ENCODE measurements at regions not wholly inside any gene's neighbourhood (a gene's known extent, or its start where the extent isn't known, plus 50 kb on each side); places are given as distances from the start of the nearest gene placed in this dataset.

- ChIA-PET CTCF (no interaction called here), POLR2A (no interaction called here)
- DNase-seq: no peak
- Mint-ChIP-seq H3K27ac (no peak overlapping the region), H3K36me3 (ENCODE audit: low read depth) (no peaks in the 10 kb centered on the region), H3K4me1 (no peaks in the 10 kb centered on the region), H3K4me3 (no peak overlapping the region), H3K9me3 (no peaks in the 10 kb centered on the region), H3K27me3 (no peaks in the 10 kb centered on the region)
Measured at GRCh38 chr7:41536873-41537665, 165.8 kb downstream of the INHBA start.

GRCh38 chr7:41536122-41536872, 166.6 kb downstream of the INHBA start:
- Mint-ChIP-seq H3K27ac (no peak overlapping the region), H3K4me1 (no peaks in the 10 kb centered on the region), H3K9me3 (no peaks in the 10 kb centered on the region), H3K27me3 (no peaks in the 10 kb centered on the region), H3K4me3 (no peak overlapping the region), H3K36me3 (ENCODE audit: low read depth) (no peaks in the 10 kb centered on the region)
- DNase-seq: no peak
- ChIA-PET POLR2A (no interaction called here), CTCF (no interaction called here)

GRCh38 chr7:41529831-41530230, 173.1 kb downstream of the INHBA start:
- Mint-ChIP-seq H3K4me1 (no peaks in the 10 kb centered on the region), H3K27ac (no peak overlapping the region), H3K9me3 (peaks cover 5% of the 10 kb centered on the region), H3K36me3 (ENCODE audit: low read depth) (no peaks in the 10 kb centered on the region), H3K4me3 (no peak overlapping the region), H3K27me3 (no peaks in the 10 kb centered on the region)
- ChIA-PET POLR2A (no interaction called here), CTCF (no interaction called here)
- no peak for DNase-seq

GRCh38 chr7:41524876-41525275, 178.0 kb downstream of the INHBA start:
- Mint-ChIP-seq H3K27ac (no peak overlapping the region), H3K4me3 (no peak overlapping the region), H3K4me1 (no peaks in the 10 kb centered on the region), H3K36me3 (ENCODE audit: low read depth) (no peaks in the 10 kb centered on the region), H3K9me3 (peaks cover 16% of the 10 kb centered on the region), H3K27me3 (no peaks in the 10 kb centered on the region)
- no peak for DNase-seq
- ChIA-PET POLR2A (no interaction called here), CTCF (no interaction called here)

GRCh38 chr7:41520445-41520844, 182.4 kb downstream of the INHBA start:
- Mint-ChIP-seq H3K27ac (no peak overlapping the region), H3K4me1 (no peaks in the 10 kb centered on the region), H3K27me3 (no peaks in the 10 kb centered on the region), H3K9me3 (peaks cover 16% of the 10 kb centered on the region), H3K36me3 (ENCODE audit: low read depth) (no peaks in the 10 kb centered on the region), H3K4me3 (no peak overlapping the region)
- ChIA-PET POLR2A (no interaction called here), CTCF (no interaction called here)
- no peak for DNase-seq

- ChIA-PET POLR2A (no interaction called here), CTCF (no interaction called here)
- no peaks in the 10 kb centered on the region for H3K36me3 Mint-ChIP-seq (ENCODE audit: low read depth)
- peaks cover 8% of the 10 kb centered on the region for H3K9me3 Mint-ChIP-seq
- H3K27ac Mint-ChIP-seq: no peak overlapping the region
- H3K27me3 Mint-ChIP-seq: no peaks in the 10 kb centered on the region
- DNase-seq: no peak
- H3K4me3 Mint-ChIP-seq: no peak overlapping the region
- H3K4me1 Mint-ChIP-seq: no peaks in the 10 kb centered on the region
Measured at GRCh38 chr7:41517771-41518170, 185.1 kb downstream of the INHBA start.

- ChIA-PET POLR2A (no interaction called here), CTCF (no interaction called here)
- no peak overlapping the region for H3K27ac Mint-ChIP-seq
- H3K4me1 Mint-ChIP-seq: no peaks in the 10 kb centered on the region
- no peaks in the 10 kb centered on the region for H3K27me3 Mint-ChIP-seq
- peaks cover 18% of the 10 kb centered on the region for H3K9me3 Mint-ChIP-seq
- H3K36me3 Mint-ChIP-seq (ENCODE audit: low read depth): no peaks in the 10 kb centered on the region
- no peak overlapping the region for H3K4me3 Mint-ChIP-seq
- DNase-seq: no peak
Measured at GRCh38 chr7:41508755-41509154, 194.1 kb downstream of the INHBA start.

GRCh38 chr7:41507686-41508268, 195.1 kb downstream of the INHBA start:
- Mint-ChIP-seq H3K9me3 (peaks cover 18% of the 10 kb centered on the region), H3K36me3 (ENCODE audit: low read depth) (no peaks in the 10 kb centered on the region), H3K27me3 (no peaks in the 10 kb centered on the region), H3K4me3 (no peak overlapping the region), H3K4me1 (no peaks in the 10 kb centered on the region), H3K27ac (no peak overlapping the region)
- POLR2A ChIA-PET: no interaction called here
- no peak for DNase-seq
- CTCF ChIA-PET: no interaction called here

GRCh38 chr7:41504214-41504980, 198.5 kb downstream of the INHBA start:
- Mint-ChIP-seq H3K4me1 (no peaks in the 10 kb centered on the region), H3K9me3 (peaks cover 10% of the 10 kb centered on the region), H3K36me3 (ENCODE audit: low read depth) (no peaks in the 10 kb centered on the region), H3K4me3 (no peak overlapping the region), H3K27me3 (no peaks in the 10 kb centered on the region), H3K27ac (no peak overlapping the region)
- DNase-seq: no peak
- ChIA-PET POLR2A (no interaction called here), CTCF (no interaction called here)

- Mint-ChIP-seq H3K27me3 (no peaks in the 10 kb centered on the region), H3K9me3 (peaks cover 10% of the 10 kb centered on the region), H3K36me3 (ENCODE audit: low read depth) (no peaks in the 10 kb centered on the region), H3K4me3 (no peak overlapping the region), H3K27ac (no peak overlapping the region), H3K4me1 (no peaks in the 10 kb centered on the region)
- ChIA-PET POLR2A (no interaction called here), CTCF (no interaction called here)
- DNase-seq: no peak
Measured at GRCh38 chr7:41503438-41503837, 199.5 kb downstream of the INHBA start.

GRCh38 chr7:41501466-41501865, 201.4 kb downstream of the INHBA start:
- no peaks in the 10 kb centered on the region for H3K4me1 Mint-ChIP-seq
- no peak for DNase-seq
- no peaks in the 10 kb centered on the region for H3K27me3 Mint-ChIP-seq
- H3K36me3 Mint-ChIP-seq (ENCODE audit: low read depth): no peaks in the 10 kb centered on the region
- peaks cover 9% of the 10 kb centered on the region for H3K9me3 Mint-ChIP-seq
- ChIA-PET CTCF (no interaction called here), POLR2A (no interaction called here)
- no peak overlapping the region for H3K4me3 Mint-ChIP-seq
- no peak overlapping the region for H3K27ac Mint-ChIP-seq

GRCh38 chr7:41501006-41501405, 201.9 kb downstream of the INHBA start:
- H3K27me3 Mint-ChIP-seq: no peaks in the 10 kb centered on the region
- no peak overlapping the region for H3K27ac Mint-ChIP-seq
- ChIA-PET POLR2A (no interaction called here), CTCF (no interaction called here)
- H3K4me1 Mint-ChIP-seq: no peaks in the 10 kb centered on the region
- H3K36me3 Mint-ChIP-seq (ENCODE audit: low read depth): no peaks in the 10 kb centered on the region
- peaks cover 8% of the 10 kb centered on the region for H3K9me3 Mint-ChIP-seq
- H3K4me3 Mint-ChIP-seq: no peak overlapping the region
- DNase-seq: no peak

- Mint-ChIP-seq H3K27me3 (no peaks in the 10 kb centered on the region), H3K4me1 (no peaks in the 10 kb centered on the region), H3K4me3 (no peak overlapping the region), H3K9me3 (peaks cover 6% of the 10 kb centered on the region), H3K36me3 (ENCODE audit: low read depth) (no peaks in the 10 kb centered on the region), H3K27ac (no peak overlapping the region)
- ChIA-PET POLR2A (no interaction called here), CTCF (no interaction called here)
- no peak for DNase-seq
Measured at GRCh38 chr7:41492603-41493002, 210.3 kb downstream of the INHBA start.
